PC-9 (cell line): ENCODE measurements at regions not wholly inside any gene's neighbourhood (a gene's known extent, or its start where the extent isn't known, plus 50 kb on each side); places are given as distances from the start of the nearest gene placed in this dataset.
"Not testable (repeated sequence)": the region's sequence is repeated elsewhere in the genome, so short reads cannot be mapped to it uniquely, and the experiment has no call there.

Experiments
- BruUV-seq: library from RNA; stranded (reverse); fragments of 400-500 nt; replicated peaks from 2 replicates; lab custom pipeline; 2021; lab: Mats Ljungman, UMichigan
- CTCF ChIA-PET: fragments of 300-600 bp; sonication (Branson Sonifier 250); formaldehyde crosslinking; loops from one replicate; lab custom pipeline; 2022; ENCODE audit warnings: antibody characterized with exemption; lab: Charles Lee
- POLR2A ChIA-PET: fragments of 300-600 bp; sonication (Branson Sonifier 250); formaldehyde crosslinking; loops from one replicate; lab custom pipeline; 2022; ENCODE audit warnings: antibody characterized with exemption; ENCODE audit not compliant: unreplicated experiment; lab: Charles Lee
- DNase-seq, 2 experiments: peaks; one replicate each; pipeline versions ENCODE4 v3.0.0 to v3.0.0-alpha.2; 2015 to 2022; ENCODE audit warnings: mixed read lengths in 1 of 2
- H2AFZ ChIP-seq: fragments of 200-600 bp; sonication (generic); 2 replicates; pipeline ENCODE4 v1.8.1; 2017; ENCODE audit warnings: antibody characterized with exemption
- H3F3A ChIP-seq: fragments of 200-600 bp; sonication (generic); 2 replicates; pipeline ENCODE4 v1.8.1; 2017; ENCODE audit warnings: antibody characterized with exemption, mild to moderate bottlenecking, low read depth; ENCODE audit not compliant: insufficient read depth
- H3K27ac ChIP-seq: fragments of 200-600 bp; sonication (generic); 2 replicates; pipeline ENCODE4 v1.6.1; 2016; ENCODE audit warnings: mixed run types
- H3K27me3 ChIP-seq: fragments of 200-600 bp; sonication (generic); 2 replicates; pipeline ENCODE4 v1.6.1; 2016; ENCODE audit warnings: low read depth, mixed run types; ENCODE audit not compliant: insufficient read depth
- H3K36me3 ChIP-seq: fragments of 200-600 bp; sonication (generic); 2 replicates; pipeline ENCODE4 v1.6.1; 2016; ENCODE audit warnings: low read depth, mixed run types
- H3K4me1 ChIP-seq: fragments of 200-600 bp; sonication (generic); replicated peaks from 2 replicates; pipeline ENCODE4 v1.6.1; 2016; ENCODE audit warnings: mixed run types; ENCODE audit not compliant: insufficient read depth
- H3K4me2 ChIP-seq: fragments of 200-600 bp; sonication (generic); 2 replicates; pipeline ENCODE4 v1.6.1; 2017; ENCODE audit warnings: mixed run types
- H3K4me3 ChIP-seq: fragments of 200-600 bp; sonication (generic); 2 replicates; pipeline ENCODE4 v1.6.1; 2016; ENCODE audit warnings: mixed run types
- H3K79me2 ChIP-seq: fragments of 200-600 bp; sonication (generic); 2 replicates; pipeline ENCODE4 v1.6.1; 2017; ENCODE audit warnings: low read depth, mixed run types
- H3K9me2 ChIP-seq: fragments of 200-600 bp; sonication (generic); 2 replicates; pipeline ENCODE4 v1.8.1; 2017; ENCODE audit warnings: mild to moderate bottlenecking; ENCODE audit not compliant: insufficient read depth
- H3K9me3 ChIP-seq: fragments of 200-600 bp; sonication (generic); 2 replicates; pipeline ENCODE4 v1.8.1; 2016; ENCODE audit warnings: low read depth; ENCODE audit not compliant: insufficient read depth
- H4K20me1 ChIP-seq: fragments of 200-600 bp; sonication (generic); 2 replicates; pipeline ENCODE4 v1.8.1; 2017; ENCODE audit not compliant: insufficient read depth
- CTCF ChIP-seq: fragments of 200-600 bp; sonication (generic); conservative IDR thresholded peaks from 2 replicates; pipeline ENCODE4 v1.6.1; 2017; ENCODE audit warnings: mixed run types, antibody characterized with exemption, mild to moderate bottlenecking, moderate library complexity
- EZH2 ChIP-seq: fragments of 200-600 bp; sonication (generic); IDR thresholded peaks from 2 replicates; pipeline ENCODE4 v1.8.0; 2017; ENCODE audit warnings: antibody characterized with exemption, low read depth
- intact Hi-C: fragments of 100-400 bp; cut with micrococcal nuclease; formaldehyde crosslinking; loops from one replicate; pipeline ENCODE4 v1.10.0; 2022; ENCODE audit not compliant: unreplicated experiment

GRCh38 chr2:228516019-228516418 lies 334.5 kb upstream of the SPHKAP start:
- no peak overlapping the region for H3K27ac ChIP-seq
- H3K79me2 ChIP-seq: no peaks in the 10 kb centered on the region
- no peaks in the 10 kb centered on the region for H3K36me3 ChIP-seq
- no peak overlapping the region for H3K4me3 ChIP-seq
- intact Hi-C loops: no loop called here
- H3K4me1 ChIP-seq: no peaks in the 10 kb centered on the region
- H4K20me1 ChIP-seq: no peaks in the 10 kb centered on the region
- H2AFZ ChIP-seq: no peak overlapping the region
- CTCF ChIA-PET: no interaction called here
- POLR2A ChIA-PET: no interaction called here
- DNase-seq: no peak
- BruUV-seq: no TSS peak
- H3K9me3 ChIP-seq: no peaks in the 10 kb centered on the region
- H3K27me3 ChIP-seq: no peaks in the 10 kb centered on the region
- no peaks in the 10 kb centered on the region for H3K9me2 ChIP-seq
- no peaks in the 10 kb centered on the region for H3F3A ChIP-seq
- no peak overlapping the region for H3K4me2 ChIP-seq
- no peak for TF ChIP-seq CTCF

- H3K4me1 ChIP-seq, H3K36me3 ChIP-seq, H3K9me3 ChIP-seq, BruUV-seq, H3K27ac ChIP-seq, H4K20me1 ChIP-seq, H3K9me2 ChIP-seq, intact Hi-C loops, H3K4me2 ChIP-seq, CTCF ChIA-PET, DNase-seq, H2AFZ ChIP-seq, H3K27me3 ChIP-seq, H3K4me3 ChIP-seq, H3F3A ChIP-seq, H3K79me2 ChIP-seq: not testable (repeated sequence)
- POLR2A ChIA-PET: interaction anchor here (0.5 kb wide), 1 partner anchor 359 kb away, joined by 7 read pairs; no protein-coding TSS in a partner anchor
These were observed 332.0 kb upstream of the SPHKAP start for GRCh38 chr2:228513480-228513879.

DNA sequence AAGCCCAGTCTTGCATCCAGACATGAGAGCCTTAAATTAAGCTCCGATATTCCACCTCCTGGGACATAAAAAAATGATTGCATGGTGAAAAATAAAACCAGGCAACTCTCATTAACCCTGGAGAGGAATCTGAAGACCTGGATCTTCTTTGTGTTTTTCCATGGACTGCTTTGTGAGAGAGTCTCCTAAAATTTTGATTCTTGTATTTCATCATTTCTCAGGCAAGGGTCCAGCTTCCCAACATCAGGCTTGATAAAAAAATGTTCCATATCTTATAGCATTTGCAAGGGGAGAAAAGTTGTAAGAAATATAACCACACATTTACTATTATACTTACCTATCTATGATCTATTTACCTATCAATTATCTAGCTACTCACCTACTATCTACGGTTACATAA lies 327.5 kb upstream of the SPHKAP start:
- Histone ChIP-seq H3K4me3 (no peak overlapping the region), H4K20me1 (no peaks in the 10 kb centered on the region), H3F3A (no peaks in the 10 kb centered on the region), H3K4me1 (no peaks in the 10 kb centered on the region), H3K27me3 (no peaks in the 10 kb centered on the region), H3K9me2 (no peaks in the 10 kb centered on the region), H3K27ac (no peak overlapping the region), H2AFZ (no peak overlapping the region), H3K4me2 (no peak overlapping the region), H3K36me3 (no peaks in the 10 kb centered on the region), H3K79me2 (no peaks in the 10 kb centered on the region), H3K9me3 (no peaks in the 10 kb centered on the region)
- DNase-seq: no peak
- intact Hi-C loops: no loop called here
- POLR2A ChIA-PET: no interaction called here
- no TSS peak for BruUV-seq
- CTCF ChIA-PET: no interaction called here
- TF ChIP-seq EZH2 (no peak), CTCF (no peak)

- Histone ChIP-seq H2AFZ (no peak overlapping the region), H3K9me3 (no peaks in the 10 kb centered on the region), H4K20me1 (no peaks in the 10 kb centered on the region), H3K36me3 (no peaks in the 10 kb centered on the region), H3K4me3 (no peak overlapping the region), H3F3A (no peaks in the 10 kb centered on the region), H3K4me1 (no peaks in the 10 kb centered on the region), H3K4me2 (no peak overlapping the region), H3K9me2 (no peaks in the 10 kb centered on the region), H3K79me2 (no peaks in the 10 kb centered on the region), H3K27me3 (no peaks in the 10 kb centered on the region), H3K27ac (no peak overlapping the region)
- ChIA-PET CTCF (no interaction called here), POLR2A (no interaction called here)
- no peak for TF ChIP-seq EZH2
- TF ChIP-seq CTCF: no peak
- DNase-seq: no peak
- BruUV-seq: no TSS peak
- intact Hi-C loops: no loop called here
These were observed 326.4 kb upstream of the SPHKAP start for GRCh38 chr2:228507870-228508269.
